ENCODE measurements at regions not wholly inside any gene's neighbourhood (a gene's known extent, or its start where the extent isn't known, plus 50 kb on each side); places are given as distances from the start of the nearest gene placed in this dataset.

DNA sequence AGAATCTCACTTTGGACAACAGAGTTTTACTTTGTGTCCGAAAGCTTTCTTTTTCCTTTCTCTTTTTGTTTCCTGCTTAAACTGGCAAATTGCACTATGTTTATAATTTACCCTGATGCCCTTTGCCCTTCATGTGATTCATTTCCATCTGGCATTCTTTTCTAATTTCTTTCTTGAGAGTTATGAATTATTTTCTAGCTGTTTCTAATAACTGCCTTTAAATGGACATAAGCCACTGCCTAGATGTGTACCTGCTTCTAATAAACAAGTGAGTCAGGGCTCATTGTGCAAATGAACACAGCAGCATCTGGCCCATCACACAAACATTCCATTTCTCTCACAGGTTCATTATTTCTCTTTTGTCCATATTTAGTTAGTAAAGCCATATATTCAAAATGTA lies 242.3 kb upstream of the GPRIN3 start:
- DNase-seq (ENCODE audit: low spot score) = no peak
- no peaks in the 10 kb centered on the region for H3K4me1 ChIP-seq (replicated peaks)
- TF ChIP-seq, protein P1, sequence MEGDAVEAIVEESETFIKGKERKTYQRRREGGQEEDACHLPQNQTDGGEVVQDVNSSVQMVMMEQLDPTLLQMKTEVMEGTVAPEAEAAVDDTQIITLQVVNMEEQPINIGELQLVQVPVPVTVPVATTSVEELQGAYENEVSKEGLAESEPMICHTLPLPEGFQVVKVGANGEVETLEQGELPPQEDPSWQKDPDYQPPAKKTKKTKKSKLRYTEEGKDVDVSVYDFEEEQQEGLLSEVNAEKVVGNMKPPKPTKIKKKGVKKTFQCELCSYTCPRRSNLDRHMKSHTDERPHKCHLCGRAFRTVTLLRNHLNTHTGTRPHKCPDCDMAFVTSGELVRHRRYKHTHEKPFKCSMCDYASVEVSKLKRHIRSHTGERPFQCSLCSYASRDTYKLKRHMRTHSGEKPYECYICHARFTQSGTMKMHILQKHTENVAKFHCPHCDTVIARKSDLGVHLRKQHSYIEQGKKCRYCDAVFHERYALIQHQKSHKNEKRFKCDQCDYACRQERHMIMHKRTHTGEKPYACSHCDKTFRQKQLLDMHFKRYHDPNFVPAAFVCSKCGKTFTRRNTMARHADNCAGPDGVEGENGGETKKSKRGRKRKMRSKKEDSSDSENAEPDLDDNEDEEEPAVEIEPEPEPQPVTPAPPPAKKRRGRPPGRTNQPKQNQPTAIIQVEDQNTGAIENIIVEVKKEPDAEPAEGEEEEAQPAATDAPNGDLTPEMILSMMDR (IDR thresholded peaks at IDR 0.05) = no peak
- no peak for TF ChIP-seq POLR2AphosphoS5 (IDR thresholded peaks at IDR 0.05)
- TF ChIP-seq POLR2A (IDR thresholded peaks at IDR 0.05) = no peak
- H3K36me3 ChIP-seq = no peaks in the 10 kb centered on the region
- no peak overlapping the region for H3K27ac ChIP-seq
- H3K4me3 ChIP-seq = no peak overlapping the region
- intact Hi-C loops (cut with DNase I) = no loop called here
- H3K9me3 ChIP-seq = no peaks in the 10 kb centered on the region
- H3K27me3 ChIP-seq (replicated peaks; ENCODE audit: insufficient read depth) = no peaks in the 10 kb centered on the region
- 75% methylated on average over 1 of the region's 1 CpG for WGBS

GRCh38 chr4:89545315-89545714 lies 237.7 kb upstream of the GPRIN3 start:
- Histone ChIP-seq H3K27me3 (replicated peaks; ENCODE audit: insufficient read depth) (no peaks in the 10 kb centered on the region), H3K36me3 (no peaks in the 10 kb centered on the region), H3K4me3 (no peak overlapping the region), H3K4me1 (replicated peaks) (no peaks in the 10 kb centered on the region), H3K27ac (no peak overlapping the region), H3K9me3 (no peaks in the 10 kb centered on the region)
- TF ChIP-seq POLR2AphosphoS5 (IDR thresholded peaks at IDR 0.05) = no peak
- TF ChIP-seq, protein P1 (IDR thresholded peaks at IDR 0.05) = no peak
- no peak for TF ChIP-seq POLR2A (IDR thresholded peaks at IDR 0.05)
- intact Hi-C loops (cut with DNase I) = no loop called here
- 86% methylated on average over 1 of the region's 1 CpG for WGBS
- DNase-seq (ENCODE audit: low spot score) = no peak

- Histone ChIP-seq H3K36me3 (no peaks in the 10 kb centered on the region), H3K4me1 (replicated peaks) (no peaks in the 10 kb centered on the region), H3K27me3 (replicated peaks; ENCODE audit: insufficient read depth) (no peaks in the 10 kb centered on the region), H3K9me3 (no peaks in the 10 kb centered on the region), H3K4me3 (no peak overlapping the region), H3K27ac (no peak overlapping the region)
- no peak for DNase-seq (ENCODE audit: low spot score)
- TF ChIP-seq, protein P1 (IDR thresholded peaks at IDR 0.05) = no peak
- TF ChIP-seq POLR2AphosphoS5 (IDR thresholded peaks at IDR 0.05) (no peak), POLR2A (IDR thresholded peaks at IDR 0.05) (no peak)
- intact Hi-C loops (cut with DNase I) = no loop called here
These were observed 234.4 kb upstream of the GPRIN3 start for GRCh38 chr4:89541998-89542397.

GRCh38 chr4:89539797-89540711 lies 232.5 kb upstream of the GPRIN3 start:
- no peaks in the 10 kb centered on the region for H3K27me3 ChIP-seq (replicated peaks; ENCODE audit: insufficient read depth)
- H3K4me3 ChIP-seq = no peak overlapping the region
- no peak for DNase-seq (ENCODE audit: low spot score)
- 64% methylated on average over 2 of the region's 2 CpGs for WGBS
- no peaks in the 10 kb centered on the region for H3K36me3 ChIP-seq
- no peaks in the 10 kb centered on the region for H3K9me3 ChIP-seq
- H3K4me1 ChIP-seq (replicated peaks) = no peaks in the 10 kb centered on the region
- no peak overlapping the region for H3K27ac ChIP-seq
- TF ChIP-seq POLR2A (IDR thresholded peaks at IDR 0.05) (no peak), POLR2AphosphoS5 (IDR thresholded peaks at IDR 0.05) (no peak)
- TF ChIP-seq, protein P1 (IDR thresholded peaks at IDR 0.05) = no peak
- intact Hi-C loops (cut with DNase I) = no loop called here

DNA sequence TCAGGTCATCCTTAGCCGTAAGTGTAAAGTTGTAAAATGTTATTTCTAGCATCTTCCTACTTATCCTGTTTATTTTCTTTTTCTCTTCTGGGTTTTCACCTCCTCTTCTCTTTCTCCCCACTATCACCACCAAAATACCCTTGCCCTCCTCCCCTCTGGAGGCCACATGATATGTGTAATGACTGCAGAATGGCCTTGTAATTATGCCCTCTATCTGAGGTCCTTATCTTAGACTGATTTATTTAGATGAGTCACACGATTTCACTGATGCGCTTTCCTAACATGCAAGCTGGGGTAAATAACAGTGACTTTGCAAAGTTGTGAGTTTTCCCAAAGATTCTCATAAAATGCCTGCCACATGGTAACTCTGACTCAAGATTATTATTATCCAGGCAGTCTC lies 231.8 kb upstream of the GPRIN3 start:
- 67% methylated on average over 3 of the region's 3 CpGs for WGBS
- DNase-seq (ENCODE audit: low spot score) = no peak
- TF ChIP-seq POLR2A (IDR thresholded peaks at IDR 0.05) (no peak), POLR2AphosphoS5 (IDR thresholded peaks at IDR 0.05) (no peak)
- TF ChIP-seq, protein P1 (IDR thresholded peaks at IDR 0.05) = no peak
- no peak overlapping the region for H3K4me3 ChIP-seq
- no peak overlapping the region for H3K27ac ChIP-seq
- no peaks in the 10 kb centered on the region for H3K27me3 ChIP-seq (replicated peaks; ENCODE audit: insufficient read depth)
- H3K4me1 ChIP-seq (replicated peaks) = no peaks in the 10 kb centered on the region
- H3K36me3 ChIP-seq = no peaks in the 10 kb centered on the region
- intact Hi-C loops (cut with DNase I) = no loop called here
- no peaks in the 10 kb centered on the region for H3K9me3 ChIP-seq

Data from prostate gland (tissue), 2 donors.